ENCODE measurements at regions not wholly inside any gene's neighbourhood (a gene's known extent, or its start where the extent isn't known, plus 50 kb on each side); places are given as distances from the start of the nearest gene placed in this dataset.
"Not testable (repeated sequence)": the region's sequence is repeated elsewhere in the genome, so short reads cannot be mapped to it uniquely, and the experiment has no call there.

- no peak for DNase-seq
Observed at GRCh38 chr12:131364903-131365820, 345.7 kb upstream of the SFSWAP start.

- DNase-seq = no peak
Observed at GRCh38 chr12:131365821-131366260, 345.0 kb upstream of the SFSWAP start.

- DNase-seq = no peak
Observed at GRCh38 chr12:131366261-131366871, 344.5 kb upstream of the SFSWAP start.

GRCh38 chr12:131367067-131367982, 343.6 kb upstream of the SFSWAP start:
- DNase-seq = not testable (repeated sequence)

GRCh38 chr12:131367983-131368667, 342.8 kb upstream of the SFSWAP start:
- DNase-seq = no peak

- DNase-seq = no peak
Observed at GRCh38 chr12:131368668-131369071, 342.2 kb upstream of the SFSWAP start.

- DNase-seq = no peak
Observed at GRCh38 chr12:131369094-131369845, 341.6 kb upstream of the SFSWAP start.

- DNase-seq = no peak
Observed at GRCh38 chr12:131370321-131370720, 340.6 kb upstream of the SFSWAP start.

GRCh38 chr12:131370791-131371347, 340.0 kb upstream of the SFSWAP start:
- DNase-seq = no peak

GRCh38 chr12:131371401-131372170, 339.3 kb upstream of the SFSWAP start:
- DNase-seq = no peak

GRCh38 chr12:131372171-131372475, 338.8 kb upstream of the SFSWAP start:
- DNase-seq = no peak

GRCh38 chr12:131372706-131373195, 338.1 kb upstream of the SFSWAP start:
- no peak for DNase-seq

GRCh38 chr12:131375261-131375971, 335.5 kb upstream of the SFSWAP start:
- DNase-seq = no peak

- no peak for DNase-seq
Observed at GRCh38 chr12:131375972-131376345, 334.9 kb upstream of the SFSWAP start.

- DNase-seq = no peak
Observed at GRCh38 chr12:131378176-131378842, 332.6 kb upstream of the SFSWAP start.

- no peak for DNase-seq
Observed at GRCh38 chr12:131378861-131379665, 331.8 kb upstream of the SFSWAP start.

- DNase-seq = no peak
Observed at GRCh38 chr12:131379738-131380137, 331.2 kb upstream of the SFSWAP start.

- no peak for DNase-seq
Observed at GRCh38 chr12:131380220-131380964, 330.5 kb upstream of the SFSWAP start.
